ENCODE measurements at regions not wholly inside any gene's neighbourhood (a gene's known extent, or its start where the extent isn't known, plus 50 kb on each side); places are given as distances from the start of the nearest gene placed in this dataset.

- DNase-seq (ENCODE audit: low spot score): no peak
Observed at GRCh38 chr9:80066931-80067330, 495.2 kb downstream of the TLE4 start.

DNA sequence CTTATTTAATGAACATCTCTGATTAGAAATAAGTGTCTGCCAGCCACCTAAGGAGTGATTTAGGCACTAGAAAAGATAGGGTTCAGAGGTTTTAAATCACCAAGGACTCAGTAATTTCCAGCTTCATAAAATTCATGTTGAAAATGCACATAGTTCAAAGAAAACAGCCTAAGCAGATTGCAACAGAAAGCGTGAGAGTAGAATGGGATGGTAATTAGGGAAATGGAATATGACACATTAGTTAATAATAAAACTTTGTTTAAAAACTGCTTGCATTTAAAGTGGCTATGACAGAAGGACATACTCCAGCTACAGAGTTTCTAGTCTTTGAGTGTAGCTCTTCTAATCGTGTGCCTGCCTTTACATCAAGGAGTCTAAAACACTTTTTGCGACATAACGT lies 490.8 kb downstream of the TLE4 start:
- DNase-seq (ENCODE audit: low spot score): no peak

DNA sequence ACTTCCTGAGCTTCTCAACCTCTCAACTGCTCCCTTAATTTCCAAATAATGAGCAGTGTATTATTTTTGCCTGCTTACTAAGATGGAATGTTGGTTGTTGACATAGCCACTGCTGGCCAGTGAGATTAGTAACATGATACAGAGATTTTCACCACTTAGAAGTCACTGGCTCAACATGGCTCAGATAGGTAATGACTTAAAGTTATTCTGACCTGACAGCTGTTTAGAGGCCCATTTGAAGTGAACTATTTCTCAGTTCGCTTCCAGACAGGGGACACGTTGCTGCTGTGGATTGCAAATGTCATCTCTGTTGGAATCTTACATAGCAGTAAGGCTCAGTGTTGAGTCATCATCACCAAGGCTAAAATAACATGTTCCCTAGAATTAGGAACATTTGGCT lies 490.2 kb downstream of the TLE4 start:
- no peak for DNase-seq (ENCODE audit: low spot score)

GRCh38 chr9:80061096-80061495 lies 489.3 kb downstream of the TLE4 start:
- no peak for DNase-seq (ENCODE audit: low spot score)

- DNase-seq (ENCODE audit: low spot score): no peak
Observed at GRCh38 chr9:80059979-80060378, 488.2 kb downstream of the TLE4 start.

- no peak for DNase-seq (ENCODE audit: low spot score)
Observed at GRCh38 chr9:80059191-80059590, 487.4 kb downstream of the TLE4 start.

DNA sequence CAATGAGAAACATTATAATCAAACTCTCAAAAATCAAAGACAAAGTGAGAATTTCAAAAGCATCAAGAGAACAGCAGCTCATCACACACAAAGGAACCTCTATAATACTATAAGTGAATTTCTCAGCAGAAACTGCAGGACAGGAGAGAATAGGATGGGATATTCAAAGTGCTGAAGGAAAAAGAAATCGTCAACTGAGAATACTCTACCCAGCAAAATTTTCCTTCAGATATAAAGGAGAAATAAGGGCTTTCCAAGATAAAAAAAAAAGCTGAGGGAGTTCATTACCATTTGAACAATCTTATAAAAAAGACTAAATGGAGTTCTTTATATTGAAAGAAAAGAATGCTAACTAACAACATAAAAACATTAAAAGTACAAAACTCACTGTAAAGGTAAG lies 481.1 kb downstream of the TLE4 start:
- DNase-seq (ENCODE audit: low spot score): no peak

GRCh38 chr9:80049096-80049782 lies 477.5 kb downstream of the TLE4 start:
- DNase-seq (ENCODE audit: low spot score): peak; percentile 32

DNA sequence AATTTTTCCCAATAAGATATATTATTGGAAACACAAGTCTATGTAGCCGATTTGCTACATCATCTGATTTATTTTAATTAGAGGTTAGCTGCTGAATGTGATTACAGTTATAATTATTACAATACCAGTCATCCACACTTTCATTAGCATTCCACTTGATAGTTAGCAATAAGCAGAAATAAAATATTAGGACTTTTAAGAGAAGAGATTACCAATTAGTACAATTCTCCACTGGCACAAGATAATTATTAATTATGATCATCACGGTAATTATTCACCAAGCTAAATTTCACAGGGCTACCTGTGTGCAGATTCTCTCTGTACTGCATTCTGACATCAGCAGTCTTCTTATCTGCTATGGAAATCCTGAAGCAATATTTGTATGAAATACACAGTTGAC lies 474.7 kb downstream of the TLE4 start:
- no peak for DNase-seq (ENCODE audit: low spot score)

GRCh38 chr9:80041821-80042220 lies 470.1 kb downstream of the TLE4 start:
- DNase-seq (ENCODE audit: low spot score): no peak

GRCh38 chr9:80040457-80040856 lies 468.7 kb downstream of the TLE4 start:
- no peak for DNase-seq (ENCODE audit: low spot score)

- no peak for DNase-seq (ENCODE audit: low spot score)
Observed at GRCh38 chr9:80030801-80031200, 459.0 kb downstream of the TLE4 start.

DNA sequence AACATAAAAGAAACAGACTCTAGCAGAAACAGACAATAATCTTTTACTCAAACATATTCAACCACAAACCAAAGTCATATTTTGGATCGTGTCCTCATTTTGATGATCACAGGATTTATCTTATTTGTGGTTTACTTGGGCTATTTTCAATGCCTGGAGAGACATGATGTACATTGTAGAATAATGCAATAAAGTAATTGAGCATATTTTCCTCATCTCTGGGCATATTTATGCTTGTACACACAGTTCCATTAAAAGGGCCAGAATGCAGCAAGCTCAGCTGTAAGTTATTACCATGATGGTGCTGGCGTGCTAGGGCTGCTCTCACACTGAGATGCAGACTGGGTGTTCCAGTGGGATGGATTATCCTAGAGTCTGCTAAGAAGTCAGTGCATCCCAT lies 456.7 kb downstream of the TLE4 start:
- no peak for DNase-seq (ENCODE audit: low spot score)

- DNase-seq (ENCODE audit: low spot score): no peak
Observed at GRCh38 chr9:80025796-80026520, 454.2 kb downstream of the TLE4 start.

- DNase-seq (ENCODE audit: low spot score): no peak
Observed at GRCh38 chr9:80025131-80025530, 453.4 kb downstream of the TLE4 start.

GRCh38 chr9:80020530-80020929 lies 448.8 kb downstream of the TLE4 start:
- DNase-seq (ENCODE audit: low spot score): no peak

DNA sequence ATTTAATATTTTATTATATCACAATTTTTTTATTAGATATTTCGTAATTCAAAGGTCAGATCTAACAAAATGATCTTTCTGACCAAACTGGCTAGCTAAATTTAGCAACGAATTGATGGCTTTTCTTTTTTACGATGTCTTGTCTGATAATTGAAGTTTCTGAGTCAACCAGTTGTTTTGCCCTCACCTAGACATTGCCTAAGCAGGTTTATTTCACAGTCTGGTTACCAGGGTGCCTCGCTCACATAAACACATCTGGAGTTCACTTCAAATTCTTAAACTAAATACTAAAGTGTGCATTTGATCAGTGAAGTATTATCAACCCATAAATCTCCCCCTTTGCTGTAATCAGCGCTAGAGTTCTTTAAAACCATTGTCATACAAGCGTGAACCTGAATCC lies 448.3 kb downstream of the TLE4 start:
- DNase-seq (ENCODE audit: low spot score): no peak

- DNase-seq (ENCODE audit: low spot score): no peak
Observed at GRCh38 chr9:80013891-80014290, 442.1 kb downstream of the TLE4 start.

DNA sequence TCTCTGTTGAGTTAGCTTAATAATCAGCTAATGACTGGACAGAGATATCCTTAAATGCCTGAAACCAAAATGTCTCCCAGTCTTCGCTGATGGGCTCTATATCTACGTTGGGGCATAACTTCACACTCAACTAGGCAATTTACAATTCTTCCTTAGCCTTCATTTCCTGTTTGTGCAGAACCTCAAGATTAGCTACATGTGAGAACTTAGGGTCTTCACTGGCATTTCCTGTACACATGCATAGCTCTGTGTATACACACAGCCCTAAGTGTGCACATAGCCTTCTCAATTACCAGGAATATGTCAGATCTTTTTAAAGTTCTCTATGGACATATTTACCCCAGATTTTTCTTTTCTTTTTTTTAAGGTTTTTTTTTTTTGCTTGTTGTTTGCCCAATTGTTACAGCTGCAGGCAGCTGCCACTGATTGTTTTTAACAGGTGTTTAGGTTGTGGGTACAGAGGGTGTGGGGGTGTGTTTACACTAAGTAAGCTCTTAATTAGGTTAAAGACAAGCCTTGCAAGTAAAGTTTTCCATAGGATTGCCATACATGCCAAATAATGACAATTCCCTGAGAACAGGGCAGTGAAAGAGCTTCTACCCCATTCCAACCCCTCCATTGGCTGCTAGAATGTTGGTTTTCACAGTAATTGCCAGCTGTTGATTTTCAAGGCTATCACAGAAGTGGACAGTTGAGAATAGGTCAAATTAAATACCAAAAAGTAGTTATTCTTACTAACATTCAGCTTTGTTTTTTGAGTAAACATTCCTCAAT lies 441.0 kb downstream of the TLE4 start:
- DNase-seq (ENCODE audit: low spot score): no peak

DNA sequence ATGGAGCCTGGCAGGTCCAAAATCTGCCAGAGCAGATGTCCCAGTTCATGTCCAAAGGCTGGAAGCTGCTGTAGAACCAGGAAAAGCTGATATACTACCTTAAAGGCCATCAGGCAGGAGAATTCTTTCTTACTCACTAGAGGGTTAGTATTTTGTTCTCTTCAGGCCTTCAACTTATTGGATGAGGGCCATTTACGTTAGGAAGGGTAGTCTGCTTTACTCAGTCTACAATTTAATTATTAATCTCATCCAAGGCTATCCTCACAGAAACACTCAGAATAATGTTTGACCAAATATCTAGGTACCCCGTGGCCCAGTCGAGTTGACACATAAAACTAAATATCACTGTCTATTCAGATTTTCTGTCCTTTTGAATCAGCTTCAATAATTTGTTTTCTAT lies 437.4 kb downstream of the TLE4 start:
- no peak for DNase-seq (ENCODE audit: low spot score)

DNA sequence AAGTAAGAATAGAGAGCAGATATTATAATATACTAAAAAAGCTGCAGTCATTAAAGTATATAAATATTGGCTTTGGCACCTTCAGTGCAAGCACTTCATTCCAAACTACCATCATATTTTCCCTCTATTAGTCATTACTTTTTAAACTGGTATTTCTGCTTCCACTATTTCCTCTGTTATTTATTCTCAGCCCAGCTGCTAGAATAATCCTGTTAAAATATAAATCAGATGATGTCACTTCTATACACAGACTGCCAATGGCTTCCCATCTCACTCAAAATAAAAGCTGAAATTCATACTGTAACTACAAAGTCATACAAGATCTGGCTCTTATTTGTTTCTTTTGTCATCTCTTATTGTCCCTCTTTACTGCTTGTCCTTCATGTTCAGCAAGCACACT lies 432.9 kb downstream of the TLE4 start:
- DNase-seq (ENCODE audit: low spot score): no peak

DNA sequence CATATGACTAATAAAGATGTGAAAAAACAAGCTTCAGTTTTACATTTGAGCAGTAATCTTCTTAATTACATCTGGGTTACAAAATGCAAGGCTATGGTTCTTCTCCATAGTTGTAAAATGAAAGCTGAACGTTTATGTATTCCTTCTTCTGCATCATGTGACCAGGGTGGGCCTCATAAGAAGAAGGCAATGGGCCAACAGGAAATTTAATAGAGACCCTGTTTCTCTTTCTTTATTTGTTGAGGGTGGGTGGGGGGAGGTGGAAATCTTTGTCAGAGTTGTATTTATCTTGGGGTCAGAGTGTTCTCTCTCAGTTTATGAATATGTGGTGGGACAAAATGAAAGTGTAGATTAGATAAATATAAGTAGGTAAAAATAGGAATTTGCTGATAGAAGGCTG lies 418.8 kb downstream of the TLE4 start:
- no peak for DNase-seq (ENCODE audit: low spot score)

DNA sequence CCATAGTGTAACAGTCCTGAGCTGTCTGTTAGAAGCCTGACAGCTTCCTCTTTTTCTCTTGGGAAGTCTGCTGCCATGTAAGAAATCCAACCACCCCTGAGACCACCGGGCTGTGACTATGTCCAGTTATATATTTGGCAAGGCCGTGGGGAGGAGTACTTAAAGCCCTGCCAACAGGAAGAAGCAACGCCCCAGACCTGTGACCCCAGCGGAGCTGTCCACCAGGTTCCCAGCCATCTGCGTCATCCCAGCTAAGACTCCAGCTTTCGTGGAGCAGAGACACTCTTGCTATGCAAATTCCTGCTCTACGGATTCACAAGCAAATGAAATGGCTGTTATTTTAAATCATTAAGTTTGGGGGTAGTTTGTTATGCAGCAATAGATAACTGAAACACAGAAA lies 417.3 kb downstream of the TLE4 start:
- DNase-seq (ENCODE audit: low spot score): no peak

Measured in iPS-NIHi11 (cell line).